Left hindlimb (tissue), 1 donor: ENCODE measurements at regions not wholly inside any gene's neighbourhood (a gene's known extent, or its start where the extent isn't known, plus 50 kb on each side); places are given as distances from the start of the nearest gene placed in this dataset.
"Not testable (repeated sequence)": the region's sequence is repeated elsewhere in the genome, so short reads cannot be mapped to it uniquely, and the experiment has no call there.

ENCODE experiments used
- DNase-seq: peaks from one replicate; pipeline ENCODE4 v3.0.0-alpha.2; 2018

DNA sequence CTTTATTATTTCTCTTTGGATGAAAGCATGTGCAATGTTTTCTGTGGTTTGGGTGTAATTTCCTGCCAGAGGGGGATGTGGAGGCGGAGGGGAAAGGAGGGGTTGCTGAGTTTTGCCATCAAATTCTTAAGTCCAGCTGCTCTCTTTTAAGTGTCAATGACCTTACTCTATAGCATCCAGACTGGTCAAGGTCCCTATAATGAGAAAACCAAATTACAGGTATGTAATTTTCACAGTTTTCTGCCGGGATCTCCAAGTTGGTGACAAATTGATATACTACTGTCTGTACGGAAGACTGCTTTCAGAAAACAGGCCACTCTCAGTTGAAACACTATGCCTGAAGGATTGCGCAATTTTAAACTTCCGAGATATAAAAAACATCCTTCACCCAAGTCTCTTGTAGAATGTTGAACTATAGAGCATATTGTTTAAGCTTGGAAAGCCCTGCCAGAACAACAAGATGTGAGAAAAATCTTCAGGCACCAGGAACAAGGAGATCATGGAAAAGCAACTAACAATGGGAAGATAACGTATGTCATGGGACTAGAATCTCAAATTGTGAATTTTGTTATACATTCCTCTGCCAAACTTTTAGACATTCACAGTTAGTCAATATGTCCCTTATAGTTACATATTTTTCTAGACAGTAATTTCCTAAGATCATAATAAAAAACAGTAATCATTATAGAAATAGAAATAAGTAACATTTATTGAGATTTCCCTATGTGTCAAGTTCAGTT lies 300.7 kb upstream of the SATB1 start:
- no peak for DNase-seq

GRCh38 chr3:18724456-18724855 lies 299.3 kb upstream of the SATB1 start:
- DNase-seq, result no peak

- no peak for DNase-seq
These were observed 298.2 kb upstream of the SATB1 start for GRCh38 chr3:18723206-18723810.

DNA sequence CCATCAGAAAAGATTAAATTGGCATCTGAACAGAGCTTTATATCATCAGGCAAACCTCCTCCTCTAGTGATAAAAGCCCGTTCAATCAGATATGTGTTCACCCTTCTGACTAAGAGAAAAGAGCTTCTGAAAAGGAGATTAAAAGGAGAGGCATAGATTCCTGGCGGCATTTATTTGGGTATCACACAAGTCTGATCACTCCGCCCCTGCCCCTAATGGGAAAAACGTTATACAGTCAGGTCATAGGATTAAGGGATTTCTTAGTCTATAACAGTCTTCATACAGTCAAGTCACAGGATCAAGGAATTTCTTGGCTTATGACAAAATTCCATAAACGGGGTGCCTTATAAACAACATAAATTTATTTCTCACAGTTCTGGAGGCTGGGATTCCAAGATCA lies 295.4 kb upstream of the SATB1 start:
- no peak for DNase-seq

GRCh38 chr3:18717598-18717997 lies 292.5 kb upstream of the SATB1 start:
- no peak for DNase-seq

DNA sequence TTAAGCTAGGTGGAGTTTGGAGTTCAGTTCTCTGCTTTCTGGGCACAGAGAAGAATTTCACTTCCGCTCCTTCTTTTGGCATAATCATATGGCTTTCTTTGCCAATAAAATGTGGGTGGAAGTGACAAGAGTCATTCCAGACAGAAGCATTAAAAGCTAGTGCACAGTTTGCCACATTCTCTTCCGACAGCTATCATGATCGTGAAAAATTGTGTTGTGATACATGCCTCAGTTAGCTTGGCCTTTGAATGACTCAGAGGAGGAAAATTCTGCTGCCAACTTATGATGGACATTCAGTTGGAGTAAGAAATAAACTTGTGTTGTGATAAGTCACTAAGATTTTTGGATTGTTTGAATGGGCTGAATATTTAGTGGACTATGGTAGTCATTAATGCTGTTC lies 291.7 kb upstream of the SATB1 start:
- no peak for DNase-seq

- no peak for DNase-seq
These were observed 291.0 kb upstream of the SATB1 start for GRCh38 chr3:18716101-18716500.

DNA sequence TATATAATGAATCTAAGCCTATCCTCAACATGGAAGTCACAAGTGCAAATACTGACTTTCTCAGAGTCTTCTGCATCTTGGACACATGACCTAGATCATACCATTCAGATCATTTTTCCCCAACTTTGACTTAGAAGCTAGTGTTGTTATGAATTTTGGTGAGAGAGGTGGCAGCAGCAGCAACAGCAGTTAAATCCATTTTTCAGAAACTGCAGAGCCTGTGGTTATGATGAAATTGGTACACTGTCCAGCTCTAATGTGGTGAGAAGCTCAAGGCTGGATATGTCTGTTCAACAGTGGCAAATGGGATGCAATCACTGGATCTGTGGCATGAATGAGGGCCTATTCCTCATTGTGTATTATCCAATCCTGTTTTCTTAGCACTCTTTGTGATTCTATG lies 290.1 kb upstream of the SATB1 start:
- no peak for DNase-seq

- no peak for DNase-seq
These were observed 288.4 kb upstream of the SATB1 start for GRCh38 chr3:18713577-18713951.

- DNase-seq, result no peak
These were observed 287.8 kb upstream of the SATB1 start for GRCh38 chr3:18712713-18713576.

DNA sequence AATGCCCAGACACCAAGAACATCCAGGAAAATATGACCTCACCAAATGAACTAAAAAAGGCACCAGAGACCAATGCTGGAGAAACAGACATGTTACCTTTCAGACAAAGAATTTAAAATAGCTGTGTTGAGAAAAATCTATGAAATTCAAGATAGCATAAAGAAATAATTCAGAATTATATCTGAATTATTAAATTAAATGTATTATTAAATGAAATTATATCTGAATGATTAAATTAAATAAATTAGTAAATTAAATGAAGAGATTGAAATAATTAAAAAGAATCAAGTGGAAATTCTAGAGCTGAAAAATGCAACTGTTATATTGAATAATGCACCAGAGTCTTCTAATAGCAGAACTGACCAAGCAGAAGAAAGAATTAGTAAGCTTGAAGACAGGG lies 279.2 kb upstream of the SATB1 start:
- no peak for DNase-seq

GRCh38 chr3:18703798-18704197 lies 278.7 kb upstream of the SATB1 start:
- no peak for DNase-seq

DNA sequence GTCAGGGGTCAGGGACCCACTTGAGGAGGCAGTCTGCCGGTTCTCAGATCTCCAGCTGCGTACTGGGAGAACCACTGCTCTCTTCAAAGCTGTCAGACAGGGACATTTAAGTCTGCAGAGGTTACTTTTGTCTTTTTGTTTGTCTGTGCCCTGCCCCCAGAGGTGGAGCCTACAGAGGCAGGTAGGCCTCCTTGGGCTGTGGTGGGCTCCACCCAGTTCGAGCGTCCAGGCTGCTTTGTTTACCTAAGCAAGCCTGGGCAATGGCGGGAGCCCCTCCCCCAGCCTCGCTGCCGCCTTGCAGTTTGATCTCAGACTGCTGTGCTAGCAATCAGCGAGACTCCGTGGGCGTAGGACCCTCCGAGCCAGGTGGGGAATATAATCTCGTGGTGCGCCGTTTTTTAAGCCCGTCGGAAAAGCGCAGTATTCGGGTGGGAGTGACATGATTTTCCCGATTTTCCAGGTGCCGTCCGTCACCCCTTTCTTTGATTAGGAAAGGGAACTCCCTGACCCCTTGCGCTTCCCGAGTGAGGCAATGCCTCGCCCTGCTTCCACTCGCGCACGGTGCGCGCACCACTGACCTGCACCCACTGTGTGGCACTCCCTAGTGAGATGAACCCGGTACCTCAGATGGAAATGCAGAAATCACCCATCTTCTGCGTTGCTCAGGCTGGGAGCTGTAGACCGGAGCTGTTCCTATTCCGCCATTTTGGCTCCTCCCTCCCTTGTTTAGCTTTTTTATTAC lies 268.6 kb upstream of the SATB1 start:
- DNase-seq, result not testable (repeated sequence)

DNA sequence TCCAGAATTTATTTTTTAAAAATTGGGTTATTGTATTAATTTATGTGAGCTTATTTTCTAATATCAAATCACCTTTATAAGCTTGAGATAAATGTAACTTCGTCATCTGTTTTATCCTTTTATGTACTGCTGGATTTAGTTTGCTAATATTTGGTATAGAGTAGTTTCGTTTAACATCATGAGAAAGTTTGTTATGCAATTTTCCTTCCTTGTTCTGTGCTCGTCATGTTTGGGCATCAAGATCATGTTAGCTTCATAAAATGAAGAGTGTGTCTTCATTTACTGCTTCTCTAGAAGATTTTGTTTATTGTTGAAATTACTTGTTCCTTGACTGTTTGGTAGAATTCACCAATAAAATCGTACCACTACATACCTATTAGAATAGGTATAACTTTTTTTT lies 262.1 kb upstream of the SATB1 start:
- no peak for DNase-seq

- DNase-seq, result no peak
These were observed 258.8 kb upstream of the SATB1 start for GRCh38 chr3:18683900-18684299.

GRCh38 chr3:18681818-18682345 lies 256.7 kb upstream of the SATB1 start:
- DNase-seq, result no peak

- no peak for DNase-seq
These were observed 255.6 kb upstream of the SATB1 start for GRCh38 chr3:18680758-18681157.

- no peak for DNase-seq
These were observed 254.1 kb upstream of the SATB1 start for GRCh38 chr3:18679238-18679637.

- no peak for DNase-seq
These were observed 250.1 kb upstream of the SATB1 start for GRCh38 chr3:18675197-18675596.

DNA sequence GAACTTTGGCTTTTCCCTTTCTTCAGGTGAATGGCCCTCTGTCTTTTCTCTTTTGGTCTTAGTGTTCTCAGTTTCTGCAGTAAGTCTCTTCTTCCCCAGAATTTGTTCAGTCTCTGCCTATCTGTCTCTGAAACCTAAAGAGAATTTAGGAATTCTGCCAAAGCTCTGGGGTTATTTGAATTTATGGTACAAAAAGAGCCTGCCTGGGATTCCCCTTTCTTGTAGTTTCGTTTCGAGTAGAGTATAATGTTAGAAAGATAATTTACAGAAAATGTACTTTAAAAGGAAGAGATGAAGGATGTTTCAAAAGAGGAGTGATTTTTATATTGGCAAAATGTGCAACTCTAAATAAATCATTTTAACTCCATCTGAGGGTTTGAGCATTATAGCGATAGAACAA lies 247.4 kb upstream of the SATB1 start:
- DNase-seq, result no peak

DNA sequence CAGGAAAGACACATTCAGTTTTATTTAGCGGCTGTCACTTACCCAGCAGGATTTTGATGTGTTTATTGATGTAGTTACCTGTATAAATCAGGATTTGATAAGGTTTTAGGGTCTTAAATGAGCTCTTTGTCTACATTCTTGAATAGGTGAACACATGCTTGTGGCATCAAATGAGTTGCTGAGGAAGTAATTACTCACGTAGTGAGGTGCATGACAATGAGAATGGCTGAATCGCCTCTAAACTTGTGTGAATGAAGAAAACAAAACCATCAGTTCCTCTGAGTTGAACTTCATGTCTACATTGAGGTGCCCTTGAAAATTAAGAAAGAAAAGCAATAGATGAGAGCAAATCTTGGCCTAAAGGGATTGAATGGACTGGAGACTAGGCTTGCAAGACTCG lies 245.6 kb upstream of the SATB1 start:
- DNase-seq, result no peak

DNA sequence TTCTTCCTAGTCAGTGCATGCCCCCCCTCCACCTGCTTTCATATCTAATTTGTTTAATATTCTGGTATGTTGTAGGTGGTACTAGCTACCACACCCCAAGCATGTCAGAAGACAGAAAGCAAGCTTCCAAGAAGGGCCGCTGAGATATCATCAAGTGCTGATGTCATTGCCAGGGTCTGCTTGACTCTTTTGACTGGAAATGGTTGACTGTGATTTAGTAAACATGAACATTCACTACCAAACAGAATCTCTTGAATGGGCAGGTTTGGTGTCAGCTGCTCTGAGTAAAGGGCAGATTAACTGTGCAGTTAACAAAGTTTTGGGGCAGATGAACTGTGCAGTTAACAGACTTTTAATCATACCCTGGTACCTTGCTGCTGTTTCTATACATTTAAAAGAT lies 244.2 kb upstream of the SATB1 start:
- DNase-seq, result no peak

DNA sequence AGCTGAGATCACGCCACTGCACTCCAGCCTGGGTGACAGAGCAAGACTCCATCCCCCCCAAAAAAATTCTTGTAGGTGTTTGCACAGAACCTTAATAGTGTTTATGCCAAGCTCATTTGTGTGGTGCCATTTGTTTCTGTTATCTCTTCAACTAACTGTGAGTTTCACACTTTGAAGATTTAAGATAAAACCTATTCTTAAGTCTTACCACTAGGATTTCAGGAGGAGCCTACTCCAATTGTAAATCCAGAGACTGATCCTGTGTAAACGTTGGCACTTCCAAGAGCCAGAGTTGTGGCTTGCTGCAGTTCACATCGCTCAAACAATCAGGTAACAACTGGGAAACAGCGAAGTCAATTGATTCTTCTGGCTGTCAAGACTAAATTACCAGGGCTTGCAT lies 242.4 kb upstream of the SATB1 start:
- DNase-seq, result no peak
